Adrenal gland (tissue), 5 donors: ENCODE measurements at regions not wholly inside any gene's neighbourhood (a gene's known extent, or its start where the extent isn't known, plus 50 kb on each side); places are given as distances from the start of the nearest gene placed in this dataset.

ENCODE experiments used
- CTCF ChIP-seq, 6 experiments: fragments of 450-650 bp in 4 of 6; fragments of 200-600 bp in 2 of 6; sonication (generic) in 1 of 6; IDR thresholded peaks; 1 replicate in 5 of 6; 2 replicates in 1 of 6; pipeline versions ENCODE4 v1.5.1 to v1.8.0; 2016 to 2021; ENCODE audit warnings: antibody characterized with exemption in 6 of 6, mild to moderate bottlenecking in 2 of 6, moderate library complexity in 1 of 6
- POLR2A ChIP-seq, 2 donors: fragments of 450-650 bp; IDR thresholded peaks; one replicate each; pipeline ENCODE4 v1.6.1; 2017; ENCODE audit warnings: antibody characterized with exemption in 2 of 2, mild to moderate bottlenecking in 2 of 2, moderate library complexity in 1 of 2
- donor health status: DM: no; HTN: no; CAD: no.

- TF ChIP-seq CTCF (IDR thresholded peaks at IDR 0.05): no peak
- no peak for TF ChIP-seq POLR2A (IDR thresholded peaks at IDR 0.05)
Measured at GRCh38 chr14:40463886-40464285, 1031.7 kb upstream of the FBXO33 start.
